Chondrocyte (in vitro differentiated cells): ENCODE measurements at regions not wholly inside any gene's neighbourhood (a gene's known extent, or its start where the extent isn't known, plus 50 kb on each side); places are given as distances from the start of the nearest gene placed in this dataset.

Experiments used
- DNase-seq: peaks from one replicate; pipeline ENCODE4 v3.0.0; 2021; ENCODE audit warnings: mixed read lengths, low spot score
- H3K27ac Mint-ChIP-seq: one replicate; pipeline ENCODE4 v1.8.0; 2021; ENCODE audit warnings: mild to moderate bottlenecking, moderate library complexity, mixed read lengths; ENCODE audit not compliant: unreplicated experiment
- H3K27me3 Mint-ChIP-seq: 2 replicates; pipeline ENCODE4 v1.8.0; 2021; ENCODE audit warnings: low read depth, mixed read lengths
- H3K36me3 Mint-ChIP-seq: 2 replicates; pipeline ENCODE4 v1.8.0; 2021; ENCODE audit warnings: low read depth, mixed read lengths
- H3K4me1 Mint-ChIP-seq: 2 replicates; pipeline ENCODE4 v1.8.0; 2021; ENCODE audit warnings: low read depth, mild to moderate bottlenecking, mixed read lengths
- H3K4me3 Mint-ChIP-seq: one replicate; pipeline ENCODE4 v1.8.0; 2021; ENCODE audit warnings: mild to moderate bottlenecking, moderate library complexity, mixed read lengths; ENCODE audit not compliant: unreplicated experiment
- H3K9me3 Mint-ChIP-seq: 2 replicates; pipeline ENCODE4 v1.8.0; 2021; ENCODE audit warnings: low read depth, mixed read lengths
- TF ChIP-seq, protein P1 (sequence below): fragments of 200-600 bp; sonication (generic); IDR thresholded peaks from 2 replicates; pipeline ENCODE4 v1.5.0; 2021; ENCODE audit warnings: antibody characterized with exemption, mild to moderate bottlenecking, moderate library complexity

DNA sequence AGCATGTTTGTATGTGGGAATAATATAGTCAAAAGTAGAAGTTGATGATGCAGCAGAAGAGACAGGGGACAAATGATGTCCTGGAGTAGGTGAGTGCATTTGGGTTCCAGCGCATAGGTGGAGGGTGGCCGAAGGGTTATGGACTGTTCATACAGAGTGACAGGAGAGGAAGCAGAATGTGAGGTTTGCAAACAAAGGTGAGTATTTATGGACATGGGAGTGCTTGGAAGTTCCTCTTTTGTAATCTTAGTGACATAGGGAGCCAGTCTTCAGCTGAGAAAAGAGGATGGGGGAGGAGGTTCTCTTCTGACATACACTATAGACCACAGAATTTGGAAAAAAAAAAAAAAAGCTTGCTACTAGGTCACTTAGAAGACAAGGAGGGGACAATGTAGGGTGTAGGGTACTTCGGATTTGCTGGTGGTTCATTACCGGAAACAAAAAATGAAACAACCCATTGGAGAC, 331.6 kb downstream of the DLEU7 start:
- Mint-ChIP-seq H3K36me3 (no peaks in the 10 kb centered on the region), H3K4me1 (no peaks in the 10 kb centered on the region), H3K27me3 (no peaks in the 10 kb centered on the region), H3K27ac (no peak overlapping the region), H3K4me3 (no peak overlapping the region), H3K9me3 (peaks cover 5% of the 10 kb centered on the region)
- TF ChIP-seq, protein P1, sequence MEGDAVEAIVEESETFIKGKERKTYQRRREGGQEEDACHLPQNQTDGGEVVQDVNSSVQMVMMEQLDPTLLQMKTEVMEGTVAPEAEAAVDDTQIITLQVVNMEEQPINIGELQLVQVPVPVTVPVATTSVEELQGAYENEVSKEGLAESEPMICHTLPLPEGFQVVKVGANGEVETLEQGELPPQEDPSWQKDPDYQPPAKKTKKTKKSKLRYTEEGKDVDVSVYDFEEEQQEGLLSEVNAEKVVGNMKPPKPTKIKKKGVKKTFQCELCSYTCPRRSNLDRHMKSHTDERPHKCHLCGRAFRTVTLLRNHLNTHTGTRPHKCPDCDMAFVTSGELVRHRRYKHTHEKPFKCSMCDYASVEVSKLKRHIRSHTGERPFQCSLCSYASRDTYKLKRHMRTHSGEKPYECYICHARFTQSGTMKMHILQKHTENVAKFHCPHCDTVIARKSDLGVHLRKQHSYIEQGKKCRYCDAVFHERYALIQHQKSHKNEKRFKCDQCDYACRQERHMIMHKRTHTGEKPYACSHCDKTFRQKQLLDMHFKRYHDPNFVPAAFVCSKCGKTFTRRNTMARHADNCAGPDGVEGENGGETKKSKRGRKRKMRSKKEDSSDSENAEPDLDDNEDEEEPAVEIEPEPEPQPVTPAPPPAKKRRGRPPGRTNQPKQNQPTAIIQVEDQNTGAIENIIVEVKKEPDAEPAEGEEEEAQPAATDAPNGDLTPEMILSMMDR, result no peak
- DNase-seq, result no peak

DNA sequence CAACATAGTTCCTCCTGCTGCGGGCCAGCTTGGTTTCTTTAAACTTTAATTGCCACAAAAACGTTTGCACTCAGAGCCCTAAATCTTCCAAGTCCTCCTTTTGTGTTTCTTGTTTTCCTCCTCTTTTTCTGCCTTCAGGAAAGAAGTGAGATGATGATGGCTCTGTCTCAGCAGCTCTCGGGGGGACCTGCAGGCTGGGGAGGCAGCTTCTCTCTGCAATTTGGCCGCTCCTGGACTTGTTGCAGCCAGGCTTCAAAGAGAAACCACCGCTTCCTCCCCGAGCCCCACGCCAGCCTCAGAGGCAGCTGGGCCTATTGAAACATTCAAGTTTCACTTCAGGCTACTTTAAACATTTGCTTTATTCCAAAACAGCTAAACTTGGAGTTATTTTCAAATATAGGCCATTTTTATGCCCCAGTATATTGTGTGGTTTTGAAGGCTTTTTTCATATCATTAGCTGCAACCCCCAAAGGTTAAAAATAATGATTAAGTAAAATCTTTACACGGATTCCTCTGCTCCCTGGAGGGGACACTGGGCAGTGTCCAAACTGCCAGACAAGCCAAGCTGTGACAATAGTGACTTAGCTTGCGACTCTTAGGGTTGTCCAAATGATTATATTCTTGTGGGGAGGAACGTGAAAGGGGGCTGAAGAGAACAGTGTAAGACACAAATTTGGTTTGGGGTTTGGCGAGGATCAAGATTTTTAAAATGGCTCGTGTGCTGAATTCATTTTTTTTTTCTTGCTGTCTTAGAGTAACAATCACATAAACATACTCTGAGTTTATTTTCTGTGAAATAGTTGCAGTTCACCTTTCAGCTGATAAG, 330.8 kb downstream of the DLEU7 start:
- H3K36me3 Mint-ChIP-seq, result no peaks in the 10 kb centered on the region
- no peaks in the 10 kb centered on the region for H3K4me1 Mint-ChIP-seq
- DNase-seq, result no peak
- H3K27ac Mint-ChIP-seq, result no peak overlapping the region
- no peaks in the 10 kb centered on the region for H3K27me3 Mint-ChIP-seq
- H3K4me3 Mint-ChIP-seq, result no peak overlapping the region
- H3K9me3 Mint-ChIP-seq, result peaks cover 3% of the 10 kb centered on the region
- TF ChIP-seq, protein P1, result peak; percentile 60

DNA sequence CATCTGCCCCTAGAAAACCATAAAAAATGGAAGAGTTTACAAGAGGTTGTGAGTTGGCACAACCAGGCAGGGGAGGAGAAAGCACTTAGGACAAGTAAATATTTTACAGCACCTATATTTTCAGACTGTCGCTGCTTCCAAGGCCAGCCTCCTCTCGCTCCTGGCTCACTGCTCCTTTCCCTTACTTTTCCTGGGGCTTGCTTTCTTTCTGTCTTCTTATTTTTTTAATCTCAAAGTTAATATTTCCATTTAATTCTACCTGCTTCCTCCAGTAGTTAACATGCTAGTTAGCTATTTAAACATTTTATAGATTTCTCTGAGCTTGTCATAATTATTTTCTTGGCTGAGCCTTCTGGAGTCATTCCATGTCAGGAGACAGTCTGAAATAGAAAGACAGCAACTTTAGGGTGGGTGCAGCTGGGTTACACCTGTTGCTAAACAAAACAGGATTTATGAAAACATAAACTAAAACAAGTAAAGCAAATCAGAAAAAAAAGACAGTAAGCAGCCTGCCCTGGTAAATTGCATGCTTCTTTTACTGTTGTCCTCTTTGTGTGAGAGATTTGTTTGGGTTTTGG, 330.1 kb downstream of the DLEU7 start:
- Mint-ChIP-seq H3K9me3 (no peaks in the 10 kb centered on the region), H3K4me3 (no peak overlapping the region), H3K27ac (no peak overlapping the region), H3K27me3 (no peaks in the 10 kb centered on the region), H3K4me1 (peaks cover 2% of the 10 kb centered on the region), H3K36me3 (no peaks in the 10 kb centered on the region)
- no peak for DNase-seq
- TF ChIP-seq, protein P1, result no peak

DNA sequence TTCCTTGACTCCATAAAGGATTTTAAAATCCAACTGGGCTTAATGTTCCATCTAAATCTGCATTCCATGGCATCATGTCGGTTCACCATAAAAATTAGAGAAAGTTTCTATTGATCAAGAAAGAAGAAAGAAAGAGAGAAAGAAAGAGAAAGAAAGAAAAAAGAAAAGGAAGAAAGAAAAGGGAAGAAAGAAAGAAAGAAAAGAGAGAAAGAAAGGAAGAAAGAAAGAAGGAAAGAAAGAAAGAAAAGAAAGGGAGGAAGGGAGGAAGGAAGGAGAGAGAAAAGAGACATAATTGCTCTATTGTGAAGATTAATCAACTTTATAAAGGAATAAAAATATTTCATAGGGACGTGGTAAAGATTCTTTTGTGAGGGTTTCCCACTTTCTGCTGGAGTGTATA, 329.2 kb downstream of the DLEU7 start:
- H3K36me3 Mint-ChIP-seq, result no peaks in the 10 kb centered on the region

DNA sequence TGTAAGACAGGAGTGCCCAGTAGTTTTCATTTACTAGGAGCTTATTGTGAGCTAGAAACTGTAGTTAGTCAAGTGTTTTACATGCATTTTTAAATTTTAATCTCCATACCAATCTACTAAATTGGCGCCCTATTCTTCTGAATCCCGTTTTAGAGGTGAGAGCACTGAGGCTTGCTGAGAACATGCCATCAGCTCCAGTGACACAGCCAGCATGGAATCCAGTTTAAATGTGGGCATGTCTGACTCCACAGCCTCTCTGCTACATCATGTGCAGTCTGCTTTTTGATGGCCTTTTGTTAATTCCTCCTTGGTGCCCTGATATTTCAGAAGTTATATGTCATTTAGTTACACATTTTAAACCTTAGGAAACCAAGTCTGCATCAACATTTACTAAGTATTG, 325.4 kb downstream of the DLEU7 start:
- DNase-seq, result no peak
- Mint-ChIP-seq H3K36me3 (no peaks in the 10 kb centered on the region), H3K27ac (no peak overlapping the region), H3K4me1 (peaks cover 28% of the 10 kb centered on the region), H3K9me3 (no peaks in the 10 kb centered on the region), H3K27me3 (no peaks in the 10 kb centered on the region), H3K4me3 (no peak overlapping the region)
- TF ChIP-seq, protein P1, result no peak

More for the DNA sequence above, 329.2 kb downstream of the DLEU7 start:
- H3K27me3 Mint-ChIP-seq, result no peaks in the 10 kb centered on the region
- no peak for DNase-seq
- H3K4me3 Mint-ChIP-seq, result no peak overlapping the region
- no peaks in the 10 kb centered on the region for H3K9me3 Mint-ChIP-seq
- no peak overlapping the region for H3K27ac Mint-ChIP-seq
- H3K4me1 Mint-ChIP-seq, result peaks cover 10% of the 10 kb centered on the region
- TF ChIP-seq, protein P1, result no peak
